ENCODE measurements at regions not wholly inside any gene's neighbourhood (a gene's known extent, or its start where the extent isn't known, plus 50 kb on each side); places are given as distances from the start of the nearest gene placed in this dataset.

- Histone ChIP-seq H3K27ac (ENCODE audit: extremely low read depth, low read depth, low read length) (no peak overlapping the region), H3K4me3 (ENCODE audit: low read depth, low read length) (no peak overlapping the region), H3K36me3 (ENCODE audit: control insufficient read depth in 2 of 2, insufficient read depth in 1 of 2, low read length in 2 of 2) (peaks cover 0 to 3% of the 10 kb centered on the region in 2 experiments; a peak in 2 of 3 replicates), H3K9me3 (ENCODE audit: control insufficient read depth, insufficient read depth, low read depth, low read length) (no peaks in the 10 kb centered on the region), H3K4me1 (ENCODE audit: control insufficient read depth, insufficient read depth, low read length) (no peaks in the 10 kb centered on the region)
- ChIA-PET CTCF (no interaction called here), POLR2A (no interaction called here)
- TF ChIP-seq KLF16 (tag by site-specific recombination; IDR thresholded peaks at IDR 0.05) (no peak), ZNF704 (tag by site-specific recombination; IDR thresholded peaks at IDR 0.05) (no peak), ZNF18 (tag by site-specific recombination; IDR thresholded peaks at IDR 0.05) (no peak), ZFP3 (tag by site-specific recombination; IDR thresholded peaks at IDR 0.05; ENCODE audit: low read depth) (no peak), ZNF354C (tag by site-specific recombination; IDR thresholded peaks at IDR 0.05; ENCODE audit: borderline replicate concordance, low read depth) (no peak)
- TF ChIP-seq, protein P1, sequence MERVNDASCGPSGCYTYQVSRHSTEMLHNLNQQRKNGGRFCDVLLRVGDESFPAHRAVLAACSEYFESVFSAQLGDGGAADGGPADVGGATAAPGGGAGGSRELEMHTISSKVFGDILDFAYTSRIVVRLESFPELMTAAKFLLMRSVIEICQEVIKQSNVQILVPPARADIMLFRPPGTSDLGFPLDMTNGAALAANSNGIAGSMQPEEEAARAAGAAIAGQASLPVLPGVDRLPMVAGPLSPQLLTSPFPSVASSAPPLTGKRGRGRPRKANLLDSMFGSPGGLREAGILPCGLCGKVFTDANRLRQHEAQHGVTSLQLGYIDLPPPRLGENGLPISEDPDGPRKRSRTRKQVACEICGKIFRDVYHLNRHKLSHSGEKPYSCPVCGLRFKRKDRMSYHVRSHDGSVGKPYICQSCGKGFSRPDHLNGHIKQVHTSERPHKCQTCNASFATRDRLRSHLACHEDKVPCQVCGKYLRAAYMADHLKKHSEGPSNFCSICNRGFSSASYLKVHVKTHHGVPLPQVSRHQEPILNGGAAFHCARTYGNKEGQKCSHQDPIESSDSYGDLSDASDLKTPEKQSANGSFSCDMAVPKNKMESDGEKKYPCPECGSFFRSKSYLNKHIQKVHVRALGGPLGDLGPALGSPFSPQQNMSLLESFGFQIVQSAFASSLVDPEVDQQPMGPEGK (tag by site-specific recombination; IDR thresholded peaks at IDR 0.05), result no peak
- TF ChIP-seq, protein P2, sequence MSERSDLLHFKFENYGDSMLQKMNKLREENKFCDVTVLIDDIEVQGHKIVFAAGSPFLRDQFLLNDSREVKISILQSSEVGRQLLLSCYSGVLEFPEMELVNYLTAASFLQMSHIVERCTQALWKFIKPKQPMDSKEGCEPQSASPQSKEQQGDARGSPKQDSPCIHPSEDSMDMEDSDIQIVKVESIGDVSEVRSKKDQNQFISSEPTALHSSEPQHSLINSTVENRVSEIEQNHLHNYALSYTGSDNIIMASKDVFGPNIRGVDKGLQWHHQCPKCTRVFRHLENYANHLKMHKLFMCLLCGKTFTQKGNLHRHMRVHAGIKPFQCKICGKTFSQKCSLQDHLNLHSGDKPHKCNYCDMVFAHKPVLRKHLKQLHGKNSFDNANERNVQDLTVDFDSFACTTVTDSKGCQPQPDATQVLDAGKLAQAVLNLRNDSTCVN (tag by site-specific recombination; optimal IDR thresholded peaks at IDR 0.05), result no peak
Measured at GRCh38 chr7:67343114-67343513, 346.5 kb downstream of the TYW1 start.

- TF ChIP-seq ZNF140 (tag by site-specific recombination; IDR thresholded peaks at IDR 0.05) (no peak), ZNF221 (tag by site-specific recombination; IDR thresholded peaks at IDR 0.05; ENCODE audit: borderline replicate concordance) (no peak), ZNF274 (IDR thresholded peaks at IDR 0.05; ENCODE audit: low read length) (no peak), ZNF274 (tag by site-specific recombination; IDR thresholded peaks at IDR 0.05; ENCODE audit: borderline replicate concordance) (no peak), ZBTB21 (tag by site-specific recombination; IDR thresholded peaks at IDR 0.05) (no peak)
- Histone ChIP-seq H3K27ac (ENCODE audit: extremely low read depth, low read depth, low read length) (no peak overlapping the region), H3K9me3 (ENCODE audit: control insufficient read depth, insufficient read depth, low read depth, low read length) (no peaks in the 10 kb centered on the region), H3K36me3 (ENCODE audit: control insufficient read depth in 2 of 2, insufficient read depth in 1 of 2, low read length in 2 of 2) (peaks cover 0 to 3% of the 10 kb centered on the region in 2 experiments; a peak in 2 of 3 replicates), H3K4me3 (ENCODE audit: low read depth, low read length) (no peak overlapping the region), H3K4me1 (ENCODE audit: control insufficient read depth, insufficient read depth, low read length) (no peaks in the 10 kb centered on the region)
- CTCF ChIA-PET, result no interaction called here
- POLR2A ChIA-PET, result no interaction called here
Measured at GRCh38 chr7:67343572-67343971, 346.9 kb downstream of the TYW1 start.

DNA sequence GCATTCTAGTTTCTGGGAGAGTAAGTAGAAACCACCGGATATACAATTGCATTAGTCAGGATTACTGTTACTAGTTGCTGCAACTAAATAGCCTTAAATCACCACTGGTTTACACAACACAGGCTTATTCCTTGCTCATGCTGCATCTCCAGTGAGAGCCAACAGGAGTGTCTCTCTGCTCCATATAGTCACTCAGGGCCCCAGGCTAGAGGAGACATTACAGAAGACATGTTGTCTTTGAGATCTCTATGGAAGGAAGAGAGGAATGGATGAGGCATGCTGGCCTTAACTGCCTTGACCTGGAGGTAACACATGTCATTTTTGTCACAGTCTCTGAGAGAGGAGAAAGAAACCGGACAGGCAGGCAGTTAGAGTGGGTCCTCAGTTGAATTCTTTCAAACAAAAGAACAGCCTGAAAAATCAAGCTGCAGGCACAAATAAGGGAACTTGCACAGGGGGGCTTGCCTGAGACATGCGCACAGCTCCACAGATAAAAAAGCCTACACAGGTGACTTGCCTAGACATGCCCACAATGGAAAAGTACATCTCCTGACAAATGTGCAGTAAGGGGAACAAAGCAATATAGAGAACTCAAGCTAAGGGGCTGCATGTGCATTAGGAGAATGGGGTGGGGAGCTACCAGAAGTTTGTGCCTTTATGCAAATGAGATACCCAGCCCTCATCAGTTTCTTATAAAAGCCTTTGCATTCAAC lies 348.0 kb downstream of the TYW1 start:
- H3K9me3 ChIP-seq (ENCODE audit: control insufficient read depth, insufficient read depth, low read depth, low read length), result no peaks in the 10 kb centered on the region
- H3K4me3 ChIP-seq (ENCODE audit: low read depth, low read length), result no peak overlapping the region
- no peak overlapping the region for H3K27ac ChIP-seq (ENCODE audit: extremely low read depth, low read depth, low read length)
- ChIA-PET POLR2A (interaction anchor here (0.5 to 1.1 kb wide), 2 partner anchors 20 to 94 kb away, joined by 3 to 9 read pairs; no protein-coding TSS in a partner anchor), CTCF (no interaction called here)
- peaks cover 0 to 3% of the 10 kb centered on the region in 2 experiments; a peak in 2 of 3 replicates for H3K36me3 ChIP-seq (ENCODE audit: control insufficient read depth in 2 of 2, insufficient read depth in 1 of 2, low read length in 2 of 2)
- no peaks in the 10 kb centered on the region for H3K4me1 ChIP-seq (ENCODE audit: control insufficient read depth, insufficient read depth, low read length)
- no peak for TF ChIP-seq ZNF175 (tag by site-specific recombination; IDR thresholded peaks at IDR 0.05)
- TF ChIP-seq KLF10 (tag by site-specific recombination; IDR thresholded peaks at IDR 0.05), result no peak
- TF ChIP-seq SETDB1 (IDR thresholded peaks at IDR 0.05; ENCODE audit: insufficient read length, low read length), result peak; percentile 58

All from HEK293 (cell line).